NCI-H2081 (cell line): ENCODE measurements at regions not wholly inside any gene's neighbourhood (a gene's known extent, or its start where the extent isn't known, plus 50 kb on each side); places are given as distances from the start of the nearest gene placed in this dataset.
"Not testable (repeated sequence)": the region's sequence is repeated elsewhere in the genome, so short reads cannot be mapped to it uniquely, and the experiment has no call there.

Experiments used
- DNase-seq, 2 experiments: peaks; one replicate each; lab custom pipeline; 2025; lab: John Stamatoyannopoulos, UW

GRCh38 chr6:51318674-51319073, 500.0 kb downstream of the TFAP2B start:
- no peak for DNase-seq

GRCh38 chr6:51321477-51321876, 502.8 kb downstream of the TFAP2B start:
- not testable (repeated sequence) for DNase-seq

GRCh38 chr6:51322505-51322904, 503.8 kb downstream of the TFAP2B start:
- no peak for DNase-seq

GRCh38 chr6:51323056-51323455, 504.4 kb downstream of the TFAP2B start:
- no peak for DNase-seq

- DNase-seq = no peak
Measured at GRCh38 chr6:51330971-51331370, 512.3 kb downstream of the TFAP2B start.

GRCh38 chr6:51335543-51335942, 516.9 kb downstream of the TFAP2B start:
- no peak for DNase-seq

- no peak for DNase-seq
Measured at GRCh38 chr6:51336185-51336584, 517.5 kb downstream of the TFAP2B start.

GRCh38 chr6:51337277-51337676, 518.6 kb downstream of the TFAP2B start:
- no peak for DNase-seq

GRCh38 chr6:51339108-51339507, 520.4 kb downstream of the TFAP2B start:
- DNase-seq = no peak

- no peak for DNase-seq
Measured at GRCh38 chr6:51339728-51340127, 521.1 kb downstream of the TFAP2B start.

- DNase-seq = no peak
Measured at GRCh38 chr6:51342393-51342792, 523.7 kb downstream of the TFAP2B start.

GRCh38 chr6:51349857-51350256, 531.2 kb downstream of the TFAP2B start:
- no peak for DNase-seq

GRCh38 chr6:51350308-51350904, 531.7 kb downstream of the TFAP2B start:
- DNase-seq = no peak

GRCh38 chr6:51352506-51353029, 533.9 kb downstream of the TFAP2B start:
- no peak for DNase-seq

GRCh38 chr6:51360287-51360686, 541.6 kb downstream of the TFAP2B start:
- DNase-seq = no peak

- no peak for DNase-seq
Measured at GRCh38 chr6:51365566-51365965, 546.9 kb downstream of the TFAP2B start.

GRCh38 chr6:51369485-51369884, 550.8 kb downstream of the TFAP2B start:
- DNase-seq = no peak

- DNase-seq = no peak
Measured at GRCh38 chr6:51382847-51383246, 564.2 kb downstream of the TFAP2B start.

GRCh38 chr6:51384736-51385135, 566.1 kb downstream of the TFAP2B start:
- no peak for DNase-seq

- no peak for DNase-seq
Measured at GRCh38 chr6:51386347-51386836, 567.7 kb downstream of the TFAP2B start.

GRCh38 chr6:51387907-51388306, 569.2 kb downstream of the TFAP2B start:
- no peak for DNase-seq

- DNase-seq = no peak
Measured at GRCh38 chr6:51394061-51394460, 575.4 kb downstream of the TFAP2B start.

GRCh38 chr6:51396583-51396982, 577.9 kb downstream of the TFAP2B start:
- no peak for DNase-seq

- DNase-seq = no peak
Measured at GRCh38 chr6:51398064-51398705, 579.5 kb downstream of the TFAP2B start.
